BE2C (cell line): ENCODE measurements at regions not wholly inside any gene's neighbourhood (a gene's known extent, or its start where the extent isn't known, plus 50 kb on each side); places are given as distances from the start of the nearest gene placed in this dataset.
"Not testable (repeated sequence)": the region's sequence is repeated elsewhere in the genome, so short reads cannot be mapped to it uniquely, and the experiment has no call there.

Source experiments
- DNase-seq: peaks from one replicate; pipeline ENCODE4 v3.0.0-alpha.2; 2020
- H3K27me3 ChIP-seq: fragments of 250-450 bp; sonication (Bioruptor Pico); 2 replicates; pipeline ENCODE4 v1.5.1; 2020; ENCODE audit warnings: mild to moderate bottlenecking
- H3K36me3 ChIP-seq: fragments of 250-450 bp; sonication (Bioruptor Pico); 2 replicates; pipeline ENCODE4 v1.5.1; 2020; ENCODE audit warnings: mild to moderate bottlenecking
- H3K4me1 ChIP-seq: fragments of 250-450 bp; sonication (Bioruptor Pico); 2 replicates; pipeline ENCODE4 v1.5.1; 2020
- H3K4me3 ChIP-seq: 2 replicates; pipeline ENCODE4 v1.5.1; 2011; ENCODE audit warnings: low read depth, low read length
- H3K9me3 ChIP-seq: fragments of 250-450 bp; sonication (Bioruptor Pico); 2 replicates; pipeline ENCODE4 v1.5.1; 2020
- CTCF ChIP-seq: IDR thresholded peaks from 2 replicates; pipeline ENCODE4 v1.5.1; 2012; ENCODE audit warnings: mild to moderate bottlenecking, low read depth, low read length

- Histone ChIP-seq H3K4me1 (no peaks in the 10 kb centered on the region), H3K4me3 (no peak overlapping the region), H3K27me3 (no peaks in the 10 kb centered on the region), H3K9me3 (no peaks in the 10 kb centered on the region; the same call in 1 of the 2 replicates), H3K36me3 (no peaks in the 10 kb centered on the region)
- DNase-seq = no peak
- no peak for TF ChIP-seq CTCF
These were observed 182.7 kb upstream of the PAQR3 start for GRCh38 chr4:79121875-79122358.

- no peak for TF ChIP-seq CTCF
- no peak overlapping the region for H3K4me3 ChIP-seq
- no peaks in the 10 kb centered on the region for H3K27me3 ChIP-seq
- H3K4me1 ChIP-seq = no peaks in the 10 kb centered on the region
- no peaks in the 10 kb centered on the region for H3K36me3 ChIP-seq
- DNase-seq = no peak
- no peaks in the 10 kb centered on the region; the same call in 1 of the 2 replicates for H3K9me3 ChIP-seq
These were observed 182.0 kb upstream of the PAQR3 start for GRCh38 chr4:79121223-79121622.

- H3K4me1 ChIP-seq, H3K9me3 ChIP-seq, DNase-seq: not testable (repeated sequence)
These were observed 177.8 kb upstream of the PAQR3 start for GRCh38 chr4:79117051-79117450.

GRCh38 chr4:79107014-79107413 lies 167.8 kb upstream of the PAQR3 start:
- no peak for DNase-seq
- H3K9me3 ChIP-seq = no peaks in the 10 kb centered on the region
- no peak for TF ChIP-seq CTCF
- no peaks in the 10 kb centered on the region for H3K27me3 ChIP-seq
- H3K4me1 ChIP-seq = no peaks in the 10 kb centered on the region
- no peak overlapping the region for H3K4me3 ChIP-seq
- H3K36me3 ChIP-seq = no peaks in the 10 kb centered on the region

More at GRCh38 chr4:79117051-79117450, 177.8 kb upstream of the PAQR3 start:
- not testable (repeated sequence) for H3K36me3 ChIP-seq, H3K27me3 ChIP-seq, H3K4me3 ChIP-seq

GRCh38 chr4:79088946-79089691 lies 149.9 kb upstream of the PAQR3 start:
- no peaks in the 10 kb centered on the region for H3K4me1 ChIP-seq
- H3K4me3 ChIP-seq = no peak overlapping the region
- H3K36me3 ChIP-seq = no peaks in the 10 kb centered on the region
- no peaks in the 10 kb centered on the region for H3K27me3 ChIP-seq
- TF ChIP-seq CTCF = no peak
- DNase-seq = no peak
- no peaks in the 10 kb centered on the region for H3K9me3 ChIP-seq

- no peaks in the 10 kb centered on the region for H3K4me1 ChIP-seq
- H3K27me3 ChIP-seq = no peaks in the 10 kb centered on the region
- DNase-seq = no peak
- no peak for TF ChIP-seq CTCF
- no peaks in the 10 kb centered on the region for H3K36me3 ChIP-seq
- no peak overlapping the region for H3K4me3 ChIP-seq
- H3K9me3 ChIP-seq = no peaks in the 10 kb centered on the region
These were observed 147.8 kb upstream of the PAQR3 start for GRCh38 chr4:79087071-79087470.
